ENCODE measurements at regions not wholly inside any gene's neighbourhood (a gene's known extent, or its start where the extent isn't known, plus 50 kb on each side); places are given as distances from the start of the nearest gene placed in this dataset.

DNA sequence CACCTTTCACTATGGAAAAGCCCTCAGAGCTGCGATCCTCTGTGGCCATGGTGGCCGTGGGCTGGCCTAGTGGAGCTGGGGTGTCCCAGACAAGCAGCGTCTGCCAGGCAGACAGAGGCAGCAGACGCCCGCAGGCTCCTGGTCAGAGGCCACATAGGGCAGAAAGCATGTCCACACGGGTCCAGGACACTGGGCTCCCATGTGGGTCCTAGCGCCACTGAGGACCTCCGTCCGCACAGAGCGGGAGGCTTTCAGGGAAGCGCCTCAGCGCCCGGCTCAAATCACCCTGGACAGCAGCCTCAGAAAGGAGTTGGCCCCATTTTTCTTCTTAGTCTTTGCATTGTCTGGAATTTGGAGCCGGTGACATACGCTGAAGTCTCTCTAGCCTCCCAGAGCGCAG lies 389.7 kb downstream of the BRD1 start:
- intact Hi-C loops (cut with DNase I; ENCODE audit: low total_unique reads), result no loop called here
- H3K27me3 ChIP-seq (replicated peaks in 1 of 7), result peaks cover 0 to 15% (median 0%) of the 10 kb centered on the region in 7 donors
- H3K4me3 ChIP-seq, result no peak overlapping the region
- WGBS, 5 donors, result 81 to 91% (median 85%) methylated on average over 14 to 16 of the region's 16 CpGs
- TF ChIP-seq, protein P1, sequence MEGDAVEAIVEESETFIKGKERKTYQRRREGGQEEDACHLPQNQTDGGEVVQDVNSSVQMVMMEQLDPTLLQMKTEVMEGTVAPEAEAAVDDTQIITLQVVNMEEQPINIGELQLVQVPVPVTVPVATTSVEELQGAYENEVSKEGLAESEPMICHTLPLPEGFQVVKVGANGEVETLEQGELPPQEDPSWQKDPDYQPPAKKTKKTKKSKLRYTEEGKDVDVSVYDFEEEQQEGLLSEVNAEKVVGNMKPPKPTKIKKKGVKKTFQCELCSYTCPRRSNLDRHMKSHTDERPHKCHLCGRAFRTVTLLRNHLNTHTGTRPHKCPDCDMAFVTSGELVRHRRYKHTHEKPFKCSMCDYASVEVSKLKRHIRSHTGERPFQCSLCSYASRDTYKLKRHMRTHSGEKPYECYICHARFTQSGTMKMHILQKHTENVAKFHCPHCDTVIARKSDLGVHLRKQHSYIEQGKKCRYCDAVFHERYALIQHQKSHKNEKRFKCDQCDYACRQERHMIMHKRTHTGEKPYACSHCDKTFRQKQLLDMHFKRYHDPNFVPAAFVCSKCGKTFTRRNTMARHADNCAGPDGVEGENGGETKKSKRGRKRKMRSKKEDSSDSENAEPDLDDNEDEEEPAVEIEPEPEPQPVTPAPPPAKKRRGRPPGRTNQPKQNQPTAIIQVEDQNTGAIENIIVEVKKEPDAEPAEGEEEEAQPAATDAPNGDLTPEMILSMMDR (IDR thresholded peaks at IDR 0.05 in 8 of 11, conservative IDR thresholded peaks at IDR 0.05 in 3 of 11), result no peak
- TF ChIP-seq POLR2AphosphoS5 (IDR thresholded peaks at IDR 0.05) (no peak), POLR2A (IDR thresholded peaks at IDR 0.05) (no peak)
- H3K4me1 ChIP-seq, result no peaks in the 10 kb centered on the region
- peaks cover 0 to 16% (median 6%) of the 10 kb centered on the region in 8 donors for H3K9me3 ChIP-seq
- H3K36me3 ChIP-seq, result peaks cover 0 to 7% (median 0%) of the 10 kb centered on the region in 6 donors
- DNase-seq, result no peak
- no peak overlapping the region for H3K27ac ChIP-seq

DNA sequence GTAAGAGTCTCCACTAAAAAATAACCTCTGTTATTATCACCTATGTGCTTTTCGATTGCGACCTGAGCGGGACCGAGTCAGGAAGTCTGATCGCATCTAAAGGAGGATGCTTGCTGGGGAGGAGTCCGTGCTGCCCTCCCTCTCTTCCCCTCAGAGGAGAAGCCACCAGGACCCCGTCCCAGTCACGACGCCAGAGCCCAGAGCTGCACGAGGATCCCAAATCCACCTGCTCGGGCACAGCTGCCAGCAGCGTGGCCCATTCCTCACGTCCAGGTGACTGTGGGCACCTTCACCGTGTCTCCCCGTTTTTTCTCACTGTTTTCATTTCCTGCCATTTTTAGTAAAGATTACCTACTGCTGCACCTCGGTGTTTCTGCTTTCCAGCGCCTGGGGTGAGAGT lies 390.3 kb downstream of the BRD1 start:
- intact Hi-C loops (cut with DNase I; ENCODE audit: low total_unique reads), result no loop called here
- Histone ChIP-seq H3K4me1 (no peaks in the 10 kb centered on the region), H3K27ac (no peak overlapping the region), H3K9me3 (peaks cover 0 to 16% (median 6%) of the 10 kb centered on the region in 8 donors), H3K4me3 (no peak overlapping the region), H3K36me3 (peaks cover 0 to 7% (median 0%) of the 10 kb centered on the region in 6 donors), H3K27me3 (replicated peaks in 1 of 7) (peaks cover 0 to 21% (median 0%) of the 10 kb centered on the region in 7 donors)
- WGBS, 5 donors, result 82 to 93% (median 90%) methylated on average over 17 of the region's 17 CpGs
- TF ChIP-seq, protein P1 (IDR thresholded peaks at IDR 0.05 in 8 of 11, conservative IDR thresholded peaks at IDR 0.05 in 3 of 11), result no peak
- no peak for TF ChIP-seq POLR2A (IDR thresholded peaks at IDR 0.05)
- no peak for TF ChIP-seq POLR2AphosphoS5 (IDR thresholded peaks at IDR 0.05)
- DNase-seq, result no peak

DNA sequence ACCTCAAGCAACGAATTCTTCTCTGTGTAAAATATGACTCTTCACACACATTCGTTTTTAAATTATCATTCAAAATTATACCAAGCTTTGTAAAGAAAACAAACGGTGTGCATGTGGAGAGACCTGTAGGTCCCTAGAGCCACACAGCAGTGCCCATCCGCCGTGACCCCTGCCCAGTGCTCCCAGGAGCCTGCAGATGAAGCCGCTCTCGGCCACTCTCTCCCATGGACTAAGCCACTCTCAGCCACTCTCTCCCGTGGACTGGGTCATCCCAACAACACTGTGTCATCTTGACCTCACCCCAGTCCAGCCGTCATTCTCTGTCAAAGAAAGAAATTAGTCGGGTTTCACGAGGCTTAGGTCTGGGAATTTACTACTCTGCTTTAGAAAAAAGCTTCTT lies 391.6 kb downstream of the BRD1 start:
- Histone ChIP-seq H3K4me1 (no peaks in the 10 kb centered on the region), H3K27ac (no peak overlapping the region), H3K27me3 (replicated peaks in 1 of 7) (peaks cover 0 to 29% (median 0%) of the 10 kb centered on the region in 7 donors), H3K9me3 (peaks cover 0 to 16% (median 6%) of the 10 kb centered on the region in 8 donors), H3K36me3 (peaks cover 0 to 7% (median 0%) of the 10 kb centered on the region in 6 donors), H3K4me3 (no peak overlapping the region)
- WGBS, 5 donors, result 80 to 88% (median 86%) methylated on average over 11 of the region's 11 CpGs
- intact Hi-C loops (cut with DNase I; ENCODE audit: low total_unique reads), result no loop called here
- TF ChIP-seq, protein P1 (IDR thresholded peaks at IDR 0.05 in 8 of 11, conservative IDR thresholded peaks at IDR 0.05 in 3 of 11), result no peak
- TF ChIP-seq POLR2A (IDR thresholded peaks at IDR 0.05), result no peak
- TF ChIP-seq POLR2AphosphoS5 (IDR thresholded peaks at IDR 0.05), result no peak
- no peak for DNase-seq

DNA sequence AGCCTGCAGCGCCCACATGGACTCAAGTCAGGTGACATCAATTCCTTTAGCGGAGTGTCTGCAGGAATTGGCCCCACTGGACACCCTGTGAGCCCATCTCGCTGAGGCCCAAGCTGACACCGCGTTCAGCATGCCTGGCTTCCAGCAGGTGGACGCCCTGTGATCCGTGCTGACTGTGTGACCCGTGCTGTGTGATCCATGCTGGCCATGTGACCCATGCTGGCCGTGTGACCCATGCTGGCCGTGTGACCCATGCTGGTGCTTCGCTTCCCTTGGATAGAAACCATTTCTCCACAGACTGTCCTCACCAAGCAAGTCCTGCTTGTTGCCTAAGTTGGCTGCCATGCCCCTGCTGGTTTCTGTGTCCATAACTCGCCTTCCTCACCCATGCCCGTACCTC lies 392.1 kb downstream of the BRD1 start:
- no peak for DNase-seq
- peaks cover 0 to 29% (median 0%) of the 10 kb centered on the region in 7 donors for H3K27me3 ChIP-seq (replicated peaks in 1 of 7)
- H3K9me3 ChIP-seq, result peaks cover 0 to 16% (median 6%) of the 10 kb centered on the region in 8 donors
- H3K4me1 ChIP-seq, result no peaks in the 10 kb centered on the region
- intact Hi-C loops (cut with DNase I; ENCODE audit: low total_unique reads), result no loop called here
- no peak overlapping the region for H3K4me3 ChIP-seq
- 71 to 92% (median 86%) methylated on average over 12 to 13 of the region's 13 CpGs for WGBS, 5 donors
- TF ChIP-seq POLR2A (IDR thresholded peaks at IDR 0.05), result no peak
- TF ChIP-seq, protein P1 (IDR thresholded peaks at IDR 0.05 in 8 of 11, conservative IDR thresholded peaks at IDR 0.05 in 3 of 11), result no peak
- peaks cover 0 to 3% (median 0%) of the 10 kb centered on the region in 6 donors for H3K36me3 ChIP-seq
- H3K27ac ChIP-seq, result no peak overlapping the region

Measured in spleen (tissue), 11 donors.